ENCODE measurements at regions not wholly inside any gene's neighbourhood (a gene's known extent, or its start where the extent isn't known, plus 50 kb on each side); places are given as distances from the start of the nearest gene placed in this dataset.

DNA sequence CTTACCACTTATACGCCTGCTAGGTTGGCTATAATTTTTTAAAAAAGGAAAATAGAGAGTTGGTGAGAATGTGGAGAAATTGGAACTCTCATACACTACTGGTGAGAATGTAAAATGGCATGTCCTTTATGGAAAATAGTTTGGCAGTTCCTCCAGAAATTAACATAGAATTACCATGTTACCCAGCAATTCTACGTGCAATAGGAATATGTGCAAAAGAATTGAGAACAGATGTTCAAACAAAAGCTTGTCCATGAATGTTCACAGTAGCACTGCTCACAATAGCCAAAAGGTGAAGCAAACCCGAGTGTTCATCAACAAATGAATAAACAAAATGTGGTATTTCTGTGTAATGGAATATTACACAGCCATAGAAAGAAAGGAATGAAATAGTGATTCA lies 592.2 kb downstream of the DHX35 start:
- TF ChIP-seq, protein P1, sequence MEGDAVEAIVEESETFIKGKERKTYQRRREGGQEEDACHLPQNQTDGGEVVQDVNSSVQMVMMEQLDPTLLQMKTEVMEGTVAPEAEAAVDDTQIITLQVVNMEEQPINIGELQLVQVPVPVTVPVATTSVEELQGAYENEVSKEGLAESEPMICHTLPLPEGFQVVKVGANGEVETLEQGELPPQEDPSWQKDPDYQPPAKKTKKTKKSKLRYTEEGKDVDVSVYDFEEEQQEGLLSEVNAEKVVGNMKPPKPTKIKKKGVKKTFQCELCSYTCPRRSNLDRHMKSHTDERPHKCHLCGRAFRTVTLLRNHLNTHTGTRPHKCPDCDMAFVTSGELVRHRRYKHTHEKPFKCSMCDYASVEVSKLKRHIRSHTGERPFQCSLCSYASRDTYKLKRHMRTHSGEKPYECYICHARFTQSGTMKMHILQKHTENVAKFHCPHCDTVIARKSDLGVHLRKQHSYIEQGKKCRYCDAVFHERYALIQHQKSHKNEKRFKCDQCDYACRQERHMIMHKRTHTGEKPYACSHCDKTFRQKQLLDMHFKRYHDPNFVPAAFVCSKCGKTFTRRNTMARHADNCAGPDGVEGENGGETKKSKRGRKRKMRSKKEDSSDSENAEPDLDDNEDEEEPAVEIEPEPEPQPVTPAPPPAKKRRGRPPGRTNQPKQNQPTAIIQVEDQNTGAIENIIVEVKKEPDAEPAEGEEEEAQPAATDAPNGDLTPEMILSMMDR (IDR thresholded peaks at IDR 0.05; ENCODE audit: poor library complexity) = no peak
- no peak for TF ChIP-seq EZH2 (IDR thresholded peaks at IDR 0.05; ENCODE audit: borderline replicate concordance)
